ENCODE measurements at regions not wholly inside any gene's neighbourhood (a gene's known extent, or its start where the extent isn't known, plus 50 kb on each side); places are given as distances from the start of the nearest gene placed in this dataset.
A peak's percentile ranks its signal among the peaks of the same experiment; 100 is the strongest.

DNA sequence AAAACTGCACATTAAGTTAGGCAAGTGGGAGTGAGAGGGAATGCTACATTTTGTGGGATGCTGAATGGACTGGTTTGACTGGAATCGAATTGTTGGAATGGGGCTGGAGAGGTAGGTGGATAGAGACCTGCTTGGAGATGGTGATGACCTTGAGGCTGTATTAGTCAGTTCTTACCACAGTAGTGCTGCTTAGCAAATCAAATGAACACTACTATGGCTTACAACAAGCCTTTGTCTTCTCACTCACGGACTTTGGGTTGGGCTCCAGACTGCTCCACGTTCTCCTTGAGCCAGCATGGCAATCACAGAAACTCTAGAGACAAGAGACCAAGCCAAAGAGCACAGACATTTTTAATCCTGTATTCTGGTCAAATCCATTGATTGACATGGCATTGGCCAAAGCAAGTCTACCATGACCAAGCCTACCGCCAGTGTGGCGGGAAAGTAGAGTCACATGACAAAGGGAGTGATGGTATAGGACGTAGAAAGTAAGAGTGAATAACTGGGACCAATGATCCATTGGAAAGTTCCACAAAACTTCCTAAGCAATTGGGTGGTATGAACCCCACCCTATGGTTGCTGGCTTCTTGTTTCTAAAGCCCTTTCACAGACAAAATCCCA is 70.3 kb upstream of the FOXP4 start:
- no peak for DNase-seq (ENCODE audit: low read depth)
- TF ChIP-seq, protein P1, sequence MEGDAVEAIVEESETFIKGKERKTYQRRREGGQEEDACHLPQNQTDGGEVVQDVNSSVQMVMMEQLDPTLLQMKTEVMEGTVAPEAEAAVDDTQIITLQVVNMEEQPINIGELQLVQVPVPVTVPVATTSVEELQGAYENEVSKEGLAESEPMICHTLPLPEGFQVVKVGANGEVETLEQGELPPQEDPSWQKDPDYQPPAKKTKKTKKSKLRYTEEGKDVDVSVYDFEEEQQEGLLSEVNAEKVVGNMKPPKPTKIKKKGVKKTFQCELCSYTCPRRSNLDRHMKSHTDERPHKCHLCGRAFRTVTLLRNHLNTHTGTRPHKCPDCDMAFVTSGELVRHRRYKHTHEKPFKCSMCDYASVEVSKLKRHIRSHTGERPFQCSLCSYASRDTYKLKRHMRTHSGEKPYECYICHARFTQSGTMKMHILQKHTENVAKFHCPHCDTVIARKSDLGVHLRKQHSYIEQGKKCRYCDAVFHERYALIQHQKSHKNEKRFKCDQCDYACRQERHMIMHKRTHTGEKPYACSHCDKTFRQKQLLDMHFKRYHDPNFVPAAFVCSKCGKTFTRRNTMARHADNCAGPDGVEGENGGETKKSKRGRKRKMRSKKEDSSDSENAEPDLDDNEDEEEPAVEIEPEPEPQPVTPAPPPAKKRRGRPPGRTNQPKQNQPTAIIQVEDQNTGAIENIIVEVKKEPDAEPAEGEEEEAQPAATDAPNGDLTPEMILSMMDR (IDR thresholded peaks at IDR 0.05; ENCODE audit: insufficient read depth, low read length): no peak
- no peak overlapping the region for H3K4me3 ChIP-seq (ENCODE audit: low read depth, low read length)

DNA sequence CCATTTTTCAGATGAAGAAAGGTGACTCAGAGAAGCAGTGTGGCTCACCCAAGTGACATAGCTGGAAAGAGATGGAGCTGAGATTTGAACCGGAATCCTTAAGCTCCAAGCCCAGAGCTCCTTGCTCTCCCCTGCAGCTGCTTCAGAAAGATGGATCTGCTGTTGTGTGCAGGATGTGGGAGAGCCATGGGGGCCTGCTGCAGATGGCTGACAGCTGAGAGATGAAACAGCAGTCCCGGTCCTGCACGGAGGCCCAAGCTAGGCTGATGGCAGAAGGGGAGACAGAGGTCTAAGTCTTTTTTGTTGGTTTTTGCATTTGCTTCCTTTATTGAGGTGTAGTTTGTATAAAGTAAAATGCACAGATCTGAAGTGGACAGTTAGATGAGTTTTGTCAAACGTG is 69.8 kb upstream of the FOXP4 start:
- no peak overlapping the region for H3K4me3 ChIP-seq (ENCODE audit: low read depth, low read length)
- DNase-seq (ENCODE audit: low read depth): no peak
- TF ChIP-seq, protein P1 (IDR thresholded peaks at IDR 0.05; ENCODE audit: insufficient read depth, low read length): no peak

DNA sequence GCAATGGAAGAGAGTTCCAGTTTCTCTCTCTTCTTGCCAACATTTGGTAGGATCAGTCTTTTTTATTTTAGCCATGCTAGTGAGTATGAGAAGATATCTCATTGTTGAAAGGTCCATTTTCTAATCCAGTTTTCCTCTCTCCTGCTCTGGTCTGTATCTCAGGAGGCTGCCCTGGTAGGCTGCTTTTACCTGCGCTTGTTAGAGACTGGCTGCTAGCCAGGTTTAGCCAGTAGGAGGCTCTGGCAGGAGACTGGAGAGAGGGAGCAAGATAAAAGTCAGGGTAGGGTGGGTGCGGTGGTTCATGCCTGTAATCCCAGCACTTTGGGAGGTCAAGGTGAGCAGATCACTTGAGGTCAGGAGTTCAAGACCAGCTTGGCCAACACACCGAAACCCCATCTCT is 68.6 kb upstream of the FOXP4 start:
- H3K4me3 ChIP-seq (ENCODE audit: low read depth, low read length): no peak overlapping the region
- no peak for DNase-seq (ENCODE audit: low read depth)
- TF ChIP-seq, protein P1 (IDR thresholded peaks at IDR 0.05; ENCODE audit: insufficient read depth, low read length): no peak

DNA sequence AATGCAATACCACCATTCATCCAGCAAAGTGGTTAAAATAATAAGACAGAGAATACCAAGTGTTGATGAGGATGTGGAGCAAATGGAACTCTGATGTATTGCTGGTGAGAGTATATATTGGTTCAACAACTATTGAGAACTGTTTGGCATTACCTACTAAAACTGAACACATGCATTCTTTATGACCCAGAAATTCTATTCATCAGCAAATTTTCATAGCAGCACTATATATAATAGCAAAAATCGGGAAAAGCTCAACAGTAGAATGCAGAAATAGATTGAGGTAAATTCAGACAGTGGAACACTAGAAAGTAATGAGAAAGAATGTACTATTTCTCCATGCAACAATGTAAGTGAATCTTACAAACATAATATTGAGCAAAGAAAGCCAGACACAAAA is 62.2 kb upstream of the FOXP4 start:
- no peak for DNase-seq (ENCODE audit: low read depth)
- TF ChIP-seq, protein P1 (IDR thresholded peaks at IDR 0.05; ENCODE audit: insufficient read depth, low read length): no peak

DNA sequence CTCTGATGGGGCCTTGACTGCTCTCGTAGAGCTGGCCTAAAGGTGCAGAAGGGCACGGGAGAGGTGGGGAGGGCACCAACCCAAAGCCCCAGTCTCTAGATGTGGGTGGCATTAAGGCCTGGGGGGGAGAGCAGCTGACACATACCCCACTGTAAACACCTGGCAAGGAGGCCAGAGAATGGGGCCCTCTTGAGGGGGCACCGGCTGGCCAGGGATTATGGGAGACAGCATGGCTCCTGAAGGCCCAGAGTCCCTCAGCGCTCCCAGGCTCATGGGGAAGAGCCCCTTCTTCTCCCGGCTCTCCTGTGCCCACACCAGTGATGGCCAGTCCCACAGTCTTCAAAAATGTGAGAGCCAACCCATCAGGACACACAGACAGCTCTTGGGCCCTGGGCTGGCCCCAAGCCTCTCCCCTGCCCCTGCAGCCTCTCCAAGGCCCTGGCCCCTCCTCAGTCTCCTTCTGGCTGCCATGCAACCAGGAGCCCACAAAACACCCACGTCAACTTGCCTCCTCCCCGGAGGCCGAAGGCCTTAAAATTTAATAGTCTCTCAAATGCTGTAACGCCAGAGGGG is 58.2 kb upstream of the FOXP4 start:
- H3K4me3 ChIP-seq (ENCODE audit: low read depth, low read length): no peak overlapping the region
- no peak for DNase-seq (ENCODE audit: low read depth)
- TF ChIP-seq, protein P1 (IDR thresholded peaks at IDR 0.05; ENCODE audit: insufficient read depth, low read length): no peak

More for the DNA sequence above, 62.2 kb upstream of the FOXP4 start:
- H3K4me3 ChIP-seq (ENCODE audit: low read depth, low read length): no peak overlapping the region

DNA sequence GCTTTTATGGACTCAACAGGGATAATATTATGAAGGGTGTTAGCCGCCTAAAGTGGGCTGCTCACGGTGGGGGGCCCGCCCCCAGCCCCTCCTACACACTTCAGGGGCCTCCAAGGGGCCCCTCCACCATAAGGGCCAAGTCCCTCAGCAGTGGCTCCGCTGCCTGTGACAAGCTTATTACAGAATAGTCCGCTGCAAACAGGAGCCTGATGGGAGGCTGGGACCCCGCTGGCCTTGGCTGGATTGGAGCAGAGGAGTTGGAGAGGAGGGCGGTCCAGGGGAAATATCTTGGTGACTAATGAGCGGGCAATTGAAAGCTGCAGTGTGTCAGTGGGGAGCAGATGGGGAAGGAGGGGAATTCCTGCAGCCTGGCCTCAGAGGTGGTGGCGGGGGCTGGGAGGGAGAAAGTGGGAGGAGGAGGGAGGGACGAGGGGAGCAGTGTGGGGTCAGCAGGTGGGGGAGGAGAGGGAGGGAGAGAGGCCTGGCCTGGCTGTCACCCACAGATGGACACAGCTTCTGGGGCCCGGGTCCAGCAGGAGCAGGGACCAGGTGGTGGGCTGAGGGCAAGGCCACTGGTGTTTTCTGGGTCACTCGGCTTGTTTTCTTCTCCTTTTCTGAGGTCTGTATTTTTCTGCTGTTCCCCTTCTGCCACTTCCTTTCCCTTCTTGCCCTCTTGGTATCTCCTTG is 57.6 kb upstream of the FOXP4 start:
- TF ChIP-seq, protein P1 (IDR thresholded peaks at IDR 0.05; ENCODE audit: insufficient read depth, low read length): no peak
- DNase-seq (ENCODE audit: low read depth): peak; percentile 69
- no peak overlapping the region for H3K4me3 ChIP-seq (ENCODE audit: low read depth, low read length)
